Peyer's patch (tissue), 4 donors: ENCODE measurements at regions not wholly inside any gene's neighbourhood (a gene's known extent, or its start where the extent isn't known, plus 50 kb on each side); places are given as distances from the start of the nearest gene placed in this dataset.

Source experiments
- DNase-seq, 3 donors: peaks; one replicate each; pipeline ENCODE4 v3.0.0-alpha.2; 2017 to 2019
- H3K27ac ChIP-seq, 4 donors: fragments of 200-600 bp; sonication (generic); one replicate each; pipeline ENCODE4 v1.5.1; 2016 to 2019
- H3K27me3 ChIP-seq, 2 donors: fragments of 200-600 bp; sonication (generic); one replicate each; pipeline ENCODE4 v1.5.1; 2019
- H3K36me3 ChIP-seq, 3 donors: fragments of 200-600 bp; sonication (generic); one replicate each; pipeline ENCODE4 v1.5.1; 2016 to 2019
- H3K4me1 ChIP-seq, 4 donors: fragments of 200-600 bp; sonication (generic); one replicate each; pipeline ENCODE4 v1.5.1; 2016 to 2019
- H3K4me3 ChIP-seq, 4 donors: fragments of 200-600 bp; sonication (generic); 1 replicate in 3 of 4; 2 replicates in 1 of 4; pipeline ENCODE4 v1.5.1; 2016 to 2019; ENCODE audit warnings: mild to moderate bottlenecking in 1 of 4
- H3K9me3 ChIP-seq, 4 donors: fragments of 200-600 bp; sonication (generic); one replicate each; pipeline ENCODE4 v1.5.1; 2016 to 2019; ENCODE audit warnings: mild to moderate bottlenecking in 1 of 4
- CTCF ChIP-seq, 6 experiments: fragments of 450-650 bp in 4 of 6; fragments of 200-600 bp in 2 of 6; sonication (generic) in 1 of 6; IDR thresholded peaks; one replicate each; pipeline ENCODE4 v1.5.1; 2017 to 2019; ENCODE audit warnings: antibody characterized with exemption in 6 of 6, mild to moderate bottlenecking in 3 of 6, moderate library complexity in 1 of 6
- POLR2A ChIP-seq, 2 donors: fragments of 450-650 bp; IDR thresholded peaks; one replicate each; pipeline ENCODE4 v1.5.1; 2017; ENCODE audit warnings: antibody characterized with exemption in 2 of 2, mild to moderate bottlenecking in 2 of 2, moderate library complexity in 2 of 2

GRCh38 chr3:144455841-144456440 is 484.3 kb downstream of the DIPK2A start:
- Histone ChIP-seq H3K27me3 (no peaks in the 10 kb centered on the region), H3K4me3 (no peak overlapping the region), H3K27ac (no peak overlapping the region), H3K9me3 (no peaks in the 10 kb centered on the region), H3K36me3 (no peaks in the 10 kb centered on the region), H3K4me1 (no peaks in the 10 kb centered on the region)
- no peak for DNase-seq
- TF ChIP-seq CTCF (IDR thresholded peaks at IDR 0.05) (no peak), POLR2A (IDR thresholded peaks at IDR 0.05) (no peak)

- no peak for DNase-seq
- no peak overlapping the region for H3K27ac ChIP-seq
- no peaks in the 10 kb centered on the region for H3K4me1 ChIP-seq
- no peaks in the 10 kb centered on the region for H3K9me3 ChIP-seq
- H3K27me3 ChIP-seq, result no peaks in the 10 kb centered on the region
- no peaks in the 10 kb centered on the region for H3K36me3 ChIP-seq
- H3K4me3 ChIP-seq, result no peak overlapping the region
- TF ChIP-seq POLR2A (IDR thresholded peaks at IDR 0.05) (no peak), CTCF (IDR thresholded peaks at IDR 0.05) (no peak)
These were observed 486.1 kb downstream of the DIPK2A start for GRCh38 chr3:144457758-144458157.

GRCh38 chr3:144458283-144458682 is 486.7 kb downstream of the DIPK2A start:
- Histone ChIP-seq H3K27ac (no peak overlapping the region), H3K36me3 (no peaks in the 10 kb centered on the region), H3K4me1 (no peaks in the 10 kb centered on the region), H3K4me3 (no peak overlapping the region), H3K27me3 (no peaks in the 10 kb centered on the region), H3K9me3 (no peaks in the 10 kb centered on the region)
- TF ChIP-seq POLR2A (IDR thresholded peaks at IDR 0.05) (no peak), CTCF (IDR thresholded peaks at IDR 0.05) (no peak)
- no peak for DNase-seq

GRCh38 chr3:144462337-144462736 is 490.7 kb downstream of the DIPK2A start:
- Histone ChIP-seq H3K4me1 (no peaks in the 10 kb centered on the region), H3K27ac (no peak overlapping the region), H3K36me3 (no peaks in the 10 kb centered on the region), H3K27me3 (no peaks in the 10 kb centered on the region), H3K9me3 (no peaks in the 10 kb centered on the region), H3K4me3 (no peak overlapping the region)
- no peak for TF ChIP-seq POLR2A (IDR thresholded peaks at IDR 0.05)
- no peak for TF ChIP-seq CTCF (IDR thresholded peaks at IDR 0.05)
- DNase-seq, result no peak

- Histone ChIP-seq H3K4me1 (no peaks in the 10 kb centered on the region), H3K27me3 (no peaks in the 10 kb centered on the region), H3K36me3 (no peaks in the 10 kb centered on the region), H3K27ac (no peak overlapping the region), H3K9me3 (no peaks in the 10 kb centered on the region), H3K4me3 (no peak overlapping the region)
- DNase-seq, result no peak
- no peak for TF ChIP-seq CTCF (IDR thresholded peaks at IDR 0.05)
- no peak for TF ChIP-seq POLR2A (IDR thresholded peaks at IDR 0.05)
These were observed 492.3 kb downstream of the DIPK2A start for GRCh38 chr3:144463911-144464310.

- no peak for DNase-seq
- TF ChIP-seq CTCF (IDR thresholded peaks at IDR 0.05), result no peak
- TF ChIP-seq POLR2A (IDR thresholded peaks at IDR 0.05), result no peak
- H3K4me3 ChIP-seq, result no peak overlapping the region
- no peak overlapping the region for H3K27ac ChIP-seq
- no peaks in the 10 kb centered on the region for H3K4me1 ChIP-seq
- H3K9me3 ChIP-seq, result no peaks in the 10 kb centered on the region
- H3K27me3 ChIP-seq, result no peaks in the 10 kb centered on the region
- no peaks in the 10 kb centered on the region for H3K36me3 ChIP-seq
These were observed 494.5 kb downstream of the DIPK2A start for GRCh38 chr3:144466114-144466513.
